ENCODE measurements at regions not wholly inside any gene's neighbourhood (a gene's known extent, or its start where the extent isn't known, plus 50 kb on each side); places are given as distances from the start of the nearest gene placed in this dataset.

- no peak for TF ChIP-seq POLR2AphosphoS5 (IDR thresholded peaks at IDR 0.05; ENCODE audit: low read depth)
- no peak for TF ChIP-seq SPI1 (IDR thresholded peaks at IDR 0.05; ENCODE audit: borderline replicate concordance, low read depth)
- TF ChIP-seq REST (IDR thresholded peaks at IDR 0.05; ENCODE audit: insufficient replicate concordance, low read depth), result no peak
- TF ChIP-seq CTCF (IDR thresholded peaks at IDR 0.05; ENCODE audit: insufficient read depth, low read length), result no peak
- no peak for TF ChIP-seq GABPA (IDR thresholded peaks at IDR 0.05; ENCODE audit: low read depth)
- no peaks in the 10 kb centered on the region for H3K27me3 ChIP-seq (ENCODE audit: insufficient read depth, poor library complexity, severe bottlenecking)
- no peak overlapping the region for H3K4me3 ChIP-seq (replicated peaks; ENCODE audit: insufficient read depth, low read length)
- H3K27ac ChIP-seq (replicated peaks), result no peak overlapping the region
- no peak for DNase-seq (ENCODE audit: low read depth in 1 of 2, low spot score in 1 of 2)
Measured at GRCh38 chr2:144631636-144632035, 111.7 kb upstream of the ZEB2 start.

GRCh38 chr2:144630459-144631215 is 110.7 kb upstream of the ZEB2 start:
- Histone ChIP-seq H3K4me3 (replicated peaks; ENCODE audit: insufficient read depth, low read length) (no peak overlapping the region), H3K27ac (replicated peaks) (no peak overlapping the region), H3K27me3 (ENCODE audit: insufficient read depth, poor library complexity, severe bottlenecking) (no peaks in the 10 kb centered on the region)
- TF ChIP-seq POLR2AphosphoS5 (IDR thresholded peaks at IDR 0.05; ENCODE audit: low read depth) (no peak), CTCF (IDR thresholded peaks at IDR 0.05; ENCODE audit: insufficient read depth, low read length) (no peak)
- DNase-seq (ENCODE audit: low read depth in 1 of 2, low spot score in 1 of 2), result no peak

GRCh38 chr2:144629935-144630334 is 110.0 kb upstream of the ZEB2 start:
- no peak overlapping the region for H3K27ac ChIP-seq (replicated peaks)
- TF ChIP-seq CTCF (IDR thresholded peaks at IDR 0.05; ENCODE audit: insufficient read depth, low read length) (no peak), GABPA (IDR thresholded peaks at IDR 0.05; ENCODE audit: low read depth) (no peak), POLR2AphosphoS5 (IDR thresholded peaks at IDR 0.05; ENCODE audit: low read depth) (no peak), SPI1 (IDR thresholded peaks at IDR 0.05; ENCODE audit: borderline replicate concordance, low read depth) (no peak), REST (IDR thresholded peaks at IDR 0.05; ENCODE audit: insufficient replicate concordance, low read depth) (no peak)
- no peak overlapping the region for H3K4me3 ChIP-seq (replicated peaks; ENCODE audit: insufficient read depth, low read length)
- no peaks in the 10 kb centered on the region for H3K27me3 ChIP-seq (ENCODE audit: insufficient read depth, poor library complexity, severe bottlenecking)
- DNase-seq (ENCODE audit: low read depth in 1 of 2, low spot score in 1 of 2), result no peak

GRCh38 chr2:144628566-144628965 is 108.6 kb upstream of the ZEB2 start:
- TF ChIP-seq POLR2AphosphoS5 (IDR thresholded peaks at IDR 0.05; ENCODE audit: low read depth), result no peak
- no peak for TF ChIP-seq CTCF (IDR thresholded peaks at IDR 0.05; ENCODE audit: insufficient read depth, low read length)
- no peak for TF ChIP-seq SPI1 (IDR thresholded peaks at IDR 0.05; ENCODE audit: borderline replicate concordance, low read depth)
- TF ChIP-seq REST (IDR thresholded peaks at IDR 0.05; ENCODE audit: insufficient replicate concordance, low read depth), result no peak
- no peak for TF ChIP-seq GABPA (IDR thresholded peaks at IDR 0.05; ENCODE audit: low read depth)
- Histone ChIP-seq H3K27ac (replicated peaks) (no peak overlapping the region), H3K4me3 (replicated peaks; ENCODE audit: insufficient read depth, low read length) (no peak overlapping the region), H3K27me3 (ENCODE audit: insufficient read depth, poor library complexity, severe bottlenecking) (no peaks in the 10 kb centered on the region)
- no peak for DNase-seq (ENCODE audit: low read depth in 1 of 2, low spot score in 1 of 2)

Measured in HL-60 (cell line).